ENCODE measurements at regions not wholly inside any gene's neighbourhood (a gene's known extent, or its start where the extent isn't known, plus 50 kb on each side); places are given as distances from the start of the nearest gene placed in this dataset.

- WGBS (ENCODE audit: insufficient coverage, insufficient read length), result no CpG with 5 or more reads among the region's 2 CpGs
- H3K36me3 ChIP-seq (ENCODE audit: control insufficient read depth, insufficient read depth, low read length), result no peaks in the 10 kb centered on the region
Observed at GRCh38 chr3:152113992-152114651, 154.6 kb upstream of the MBNL1 start.

DNA sequence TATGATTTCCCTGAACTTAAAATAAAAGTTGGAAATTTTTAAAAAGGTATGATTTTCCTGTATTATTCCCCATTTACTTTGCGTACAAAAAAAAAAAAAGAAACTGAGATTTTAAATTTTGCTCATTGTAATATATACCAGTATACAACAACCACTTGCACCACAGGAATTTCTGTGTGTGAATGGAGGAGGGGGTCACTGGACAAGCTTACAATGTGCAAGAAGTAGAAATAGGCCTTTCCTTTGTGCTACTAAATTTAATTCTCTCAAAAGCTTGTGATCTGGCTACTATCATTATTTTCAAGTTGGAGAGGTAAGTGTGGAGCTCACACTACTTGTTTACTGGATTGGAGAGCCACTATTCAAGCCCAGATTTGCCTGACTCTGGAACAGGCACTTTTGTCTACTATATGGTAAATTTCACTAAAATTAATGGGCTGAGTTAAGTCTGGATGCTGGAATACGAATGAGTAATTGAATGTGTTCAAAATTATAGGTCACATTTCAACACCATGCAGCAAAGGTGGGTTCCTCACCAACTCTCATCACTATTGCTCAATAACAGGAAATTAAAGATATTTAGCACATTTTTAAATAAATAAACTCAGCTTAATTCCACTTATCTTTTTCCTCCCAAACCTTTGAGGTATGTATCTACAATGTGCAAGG lies 148.0 kb upstream of the MBNL1 start:
- Histone ChIP-seq H3K27ac (ENCODE audit: low read length) (no peak overlapping the region), H3K4me1 (ENCODE audit: control insufficient read depth, insufficient read depth, low read length) (no peaks in the 10 kb centered on the region), H3K4me3 (ENCODE audit: low read length) (no peak overlapping the region), H3K9me3 (ENCODE audit: control insufficient read depth, insufficient read depth, low read length) (no peaks in the 10 kb centered on the region), H3K27me3 (ENCODE audit: control insufficient read depth, insufficient read depth, low read length) (no peaks in the 10 kb centered on the region), H3K36me3 (ENCODE audit: control insufficient read depth, insufficient read depth, low read length) (no peaks in the 10 kb centered on the region)
- no CpG with 5 or more reads among the region's 2 CpGs for WGBS (ENCODE audit: insufficient coverage, insufficient read length)
- DNase-seq (ENCODE audit: low read depth, low spot score), result no peak

More at GRCh38 chr3:152113992-152114651, 154.6 kb upstream of the MBNL1 start:
- H3K4me3 ChIP-seq (ENCODE audit: low read length), result no peak overlapping the region
- no peaks in the 10 kb centered on the region for H3K27me3 ChIP-seq (ENCODE audit: control insufficient read depth, insufficient read depth, low read length)
- no peaks in the 10 kb centered on the region for H3K9me3 ChIP-seq (ENCODE audit: control insufficient read depth, insufficient read depth, low read length)
- DNase-seq (ENCODE audit: low read depth, low spot score), result no peak
- H3K4me1 ChIP-seq (ENCODE audit: control insufficient read depth, insufficient read depth, low read length), result no peaks in the 10 kb centered on the region
- H3K27ac ChIP-seq (ENCODE audit: low read length), result no peak overlapping the region

- H3K9me3 ChIP-seq (ENCODE audit: control insufficient read depth, insufficient read depth, low read length), result no peaks in the 10 kb centered on the region
- no peak overlapping the region for H3K4me3 ChIP-seq (ENCODE audit: low read length)
- no peak for DNase-seq (ENCODE audit: low read depth, low spot score)
- no peaks in the 10 kb centered on the region for H3K27me3 ChIP-seq (ENCODE audit: control insufficient read depth, insufficient read depth, low read length)
- WGBS (ENCODE audit: insufficient coverage, insufficient read length), result no CpG with 5 or more reads among the region's 1 CpG
- no peaks in the 10 kb centered on the region for H3K4me1 ChIP-seq (ENCODE audit: control insufficient read depth, insufficient read depth, low read length)
- no peak overlapping the region for H3K27ac ChIP-seq (ENCODE audit: low read length)
- H3K36me3 ChIP-seq (ENCODE audit: control insufficient read depth, insufficient read depth, low read length), result no peaks in the 10 kb centered on the region
Observed at GRCh38 chr3:152121270-152121636, 147.5 kb upstream of the MBNL1 start.

DNA sequence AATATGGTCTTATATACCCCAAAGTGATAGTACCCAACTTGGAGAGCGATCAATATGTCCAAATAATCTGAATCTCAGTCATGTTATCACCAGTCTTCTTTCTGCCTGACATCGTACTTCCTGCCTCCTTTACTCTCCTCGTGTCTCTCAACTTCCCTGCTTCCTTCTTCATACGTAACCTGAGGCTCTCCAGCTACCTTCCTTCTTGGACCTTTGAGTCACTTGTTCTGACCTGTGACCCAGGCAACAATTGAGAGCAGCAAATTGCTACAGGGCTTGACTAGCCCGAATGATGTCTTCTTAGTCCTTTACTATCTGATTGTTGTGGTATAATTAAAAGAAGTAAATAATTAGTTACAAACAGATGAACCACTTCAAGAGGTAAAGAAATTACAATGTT lies 145.9 kb upstream of the MBNL1 start:
- Histone ChIP-seq H3K27ac (ENCODE audit: low read length) (no peak overlapping the region), H3K27me3 (ENCODE audit: control insufficient read depth, insufficient read depth, low read length) (no peaks in the 10 kb centered on the region), H3K4me3 (ENCODE audit: low read length) (no peak overlapping the region), H3K9me3 (ENCODE audit: control insufficient read depth, insufficient read depth, low read length) (no peaks in the 10 kb centered on the region), H3K36me3 (ENCODE audit: control insufficient read depth, insufficient read depth, low read length) (no peaks in the 10 kb centered on the region), H3K4me1 (ENCODE audit: control insufficient read depth, insufficient read depth, low read length) (no peaks in the 10 kb centered on the region)
- WGBS (ENCODE audit: insufficient coverage, insufficient read length), result no CpG with 5 or more reads among the region's 5 CpGs
- no peak for DNase-seq (ENCODE audit: low read depth, low spot score)

GRCh38 chr3:152123457-152123856 lies 145.3 kb upstream of the MBNL1 start:
- H3K9me3 ChIP-seq (ENCODE audit: control insufficient read depth, insufficient read depth, low read length), result no peaks in the 10 kb centered on the region
- no peaks in the 10 kb centered on the region for H3K4me1 ChIP-seq (ENCODE audit: control insufficient read depth, insufficient read depth, low read length)
- no CpG with 5 or more reads among the region's 1 CpG for WGBS (ENCODE audit: insufficient coverage, insufficient read length)
- H3K4me3 ChIP-seq (ENCODE audit: low read length), result no peak overlapping the region
- H3K36me3 ChIP-seq (ENCODE audit: control insufficient read depth, insufficient read depth, low read length), result no peaks in the 10 kb centered on the region
- H3K27ac ChIP-seq (ENCODE audit: low read length), result no peak overlapping the region
- DNase-seq (ENCODE audit: low read depth, low spot score), result no peak
- no peaks in the 10 kb centered on the region for H3K27me3 ChIP-seq (ENCODE audit: control insufficient read depth, insufficient read depth, low read length)

DNA sequence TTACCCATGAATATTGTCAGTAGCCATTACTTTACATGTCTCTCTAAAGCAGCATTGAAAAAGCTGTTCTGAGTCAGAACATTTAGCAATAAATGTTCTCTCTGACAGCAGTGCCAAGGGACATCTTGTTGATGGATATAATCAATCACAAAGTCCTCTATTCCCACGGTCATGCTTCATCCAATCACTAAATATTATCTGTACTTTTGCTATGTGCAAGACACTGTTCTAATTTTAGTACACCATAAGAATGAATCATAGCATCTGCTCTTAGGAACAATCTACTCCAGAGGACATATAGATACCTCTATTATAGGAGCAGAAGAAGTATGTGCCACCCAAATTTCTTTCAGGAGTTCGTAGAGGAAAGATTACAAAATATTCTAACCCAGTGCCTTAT lies 142.5 kb upstream of the MBNL1 start:
- DNase-seq (ENCODE audit: low read depth, low spot score), result no peak
- Histone ChIP-seq H3K36me3 (ENCODE audit: control insufficient read depth, insufficient read depth, low read length) (no peaks in the 10 kb centered on the region), H3K27me3 (ENCODE audit: control insufficient read depth, insufficient read depth, low read length) (no peaks in the 10 kb centered on the region), H3K4me1 (ENCODE audit: control insufficient read depth, insufficient read depth, low read length) (no peaks in the 10 kb centered on the region), H3K27ac (ENCODE audit: low read length) (no peak overlapping the region), H3K4me3 (ENCODE audit: low read length) (no peak overlapping the region), H3K9me3 (ENCODE audit: control insufficient read depth, insufficient read depth, low read length) (no peaks in the 10 kb centered on the region)
- WGBS (ENCODE audit: insufficient coverage, insufficient read length), result no CpG with 5 or more reads among the region's 2 CpGs

DNA sequence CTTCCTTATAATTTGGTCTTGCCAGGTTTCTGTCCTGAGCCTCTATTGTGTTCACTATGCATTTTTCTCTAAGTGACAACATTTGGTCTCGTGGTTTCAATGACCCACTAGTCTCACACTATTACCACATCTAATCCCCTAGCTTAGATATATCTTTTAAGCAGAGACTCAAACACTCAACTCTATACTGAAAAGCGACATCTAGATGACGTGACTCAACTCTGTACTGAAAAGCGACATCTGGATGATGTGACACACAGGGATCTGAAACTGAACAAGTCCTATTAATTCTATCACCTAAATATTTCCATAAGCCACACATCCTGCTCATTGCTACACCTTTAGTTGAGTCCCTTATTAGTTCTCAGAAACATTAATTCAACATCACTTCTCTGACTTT lies 141.7 kb upstream of the MBNL1 start:
- no peak for DNase-seq (ENCODE audit: low read depth, low spot score)
- Histone ChIP-seq H3K4me1 (ENCODE audit: control insufficient read depth, insufficient read depth, low read length) (no peaks in the 10 kb centered on the region), H3K27me3 (ENCODE audit: control insufficient read depth, insufficient read depth, low read length) (no peaks in the 10 kb centered on the region), H3K4me3 (ENCODE audit: low read length) (no peak overlapping the region), H3K36me3 (ENCODE audit: control insufficient read depth, insufficient read depth, low read length) (no peaks in the 10 kb centered on the region), H3K9me3 (ENCODE audit: control insufficient read depth, insufficient read depth, low read length) (no peaks in the 10 kb centered on the region), H3K27ac (ENCODE audit: low read length) (no peak overlapping the region)
- no CpG with 5 or more reads among the region's 4 CpGs for WGBS (ENCODE audit: insufficient coverage, insufficient read length)

- no peak for DNase-seq (ENCODE audit: low read depth, low spot score)
- no peak overlapping the region for H3K27ac ChIP-seq (ENCODE audit: low read length)
Observed at GRCh38 chr3:152128356-152128755, 140.4 kb upstream of the MBNL1 start.

DNA sequence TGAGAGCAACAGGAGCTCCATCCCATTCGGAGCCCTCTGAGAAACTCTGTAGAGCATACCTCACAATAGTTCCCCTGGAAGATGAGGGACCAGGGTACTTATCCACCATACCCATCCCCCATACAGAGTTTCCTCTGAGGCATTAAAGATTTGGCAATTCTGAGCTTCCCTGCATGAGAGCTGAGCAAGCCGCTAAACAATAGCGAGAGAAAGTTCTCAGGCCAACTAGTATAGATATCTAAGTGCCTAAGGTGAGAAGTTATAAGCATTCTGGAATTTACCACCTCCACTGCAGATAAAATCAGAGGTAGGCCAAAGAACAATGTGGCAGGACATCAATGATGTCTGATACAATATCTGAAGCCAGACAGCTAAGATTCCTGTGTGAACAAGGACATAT lies 129.1 kb upstream of the MBNL1 start:
- Histone ChIP-seq H3K4me1 (ENCODE audit: control insufficient read depth, insufficient read depth, low read length) (no peaks in the 10 kb centered on the region), H3K27ac (ENCODE audit: low read length) (no peak overlapping the region), H3K27me3 (ENCODE audit: control insufficient read depth, insufficient read depth, low read length) (no peaks in the 10 kb centered on the region), H3K4me3 (ENCODE audit: low read length) (no peak overlapping the region), H3K9me3 (ENCODE audit: control insufficient read depth, insufficient read depth, low read length) (no peaks in the 10 kb centered on the region), H3K36me3 (ENCODE audit: control insufficient read depth, insufficient read depth, low read length) (no peaks in the 10 kb centered on the region)
- WGBS (ENCODE audit: insufficient coverage, insufficient read length), result no CpG with 5 or more reads among the region's 3 CpGs
- DNase-seq (ENCODE audit: low read depth, low spot score), result no peak

More at GRCh38 chr3:152128356-152128755, 140.4 kb upstream of the MBNL1 start:
- H3K4me1 ChIP-seq (ENCODE audit: control insufficient read depth, insufficient read depth, low read length), result no peaks in the 10 kb centered on the region
- WGBS (ENCODE audit: insufficient coverage, insufficient read length), result no CpG with 5 or more reads among the region's 1 CpG
- no peak overlapping the region for H3K4me3 ChIP-seq (ENCODE audit: low read length)
- H3K27me3 ChIP-seq (ENCODE audit: control insufficient read depth, insufficient read depth, low read length), result no peaks in the 10 kb centered on the region
- H3K9me3 ChIP-seq (ENCODE audit: control insufficient read depth, insufficient read depth, low read length), result no peaks in the 10 kb centered on the region
- no peaks in the 10 kb centered on the region for H3K36me3 ChIP-seq (ENCODE audit: control insufficient read depth, insufficient read depth, low read length)

DNA sequence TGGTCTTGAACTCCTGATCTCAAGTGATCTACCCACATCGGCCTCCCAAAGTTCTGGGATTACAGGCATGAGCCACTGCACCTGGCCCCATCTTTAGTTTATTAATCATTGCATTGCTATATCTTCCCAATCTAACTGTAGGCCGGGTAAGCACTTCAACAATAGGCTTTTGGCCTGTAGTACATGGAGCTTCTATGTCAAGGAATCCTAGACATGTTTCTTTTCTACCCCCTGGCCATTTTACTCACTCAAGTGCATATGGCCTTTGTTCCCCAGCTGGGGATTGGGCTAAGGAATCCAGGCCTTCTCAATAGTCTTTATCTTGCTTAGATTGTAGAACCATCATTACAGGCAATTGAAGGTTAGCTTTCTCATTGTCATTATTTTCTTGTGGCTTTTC lies 122.3 kb upstream of the MBNL1 start:
- no peak for DNase-seq (ENCODE audit: low read depth, low spot score)
- Histone ChIP-seq H3K27me3 (ENCODE audit: control insufficient read depth, insufficient read depth, low read length) (no peaks in the 10 kb centered on the region), H3K9me3 (ENCODE audit: control insufficient read depth, insufficient read depth, low read length) (no peaks in the 10 kb centered on the region), H3K36me3 (ENCODE audit: control insufficient read depth, insufficient read depth, low read length) (no peaks in the 10 kb centered on the region), H3K4me3 (ENCODE audit: low read length) (no peak overlapping the region), H3K4me1 (ENCODE audit: control insufficient read depth, insufficient read depth, low read length) (0 out of 2 replicates have a peak, but pooled peaks cover 2% of the 10 kb centered on the region), H3K27ac (ENCODE audit: low read length) (no peak overlapping the region)
- WGBS (ENCODE audit: insufficient coverage, insufficient read length), result no CpG with 5 or more reads among the region's 2 CpGs

DNA sequence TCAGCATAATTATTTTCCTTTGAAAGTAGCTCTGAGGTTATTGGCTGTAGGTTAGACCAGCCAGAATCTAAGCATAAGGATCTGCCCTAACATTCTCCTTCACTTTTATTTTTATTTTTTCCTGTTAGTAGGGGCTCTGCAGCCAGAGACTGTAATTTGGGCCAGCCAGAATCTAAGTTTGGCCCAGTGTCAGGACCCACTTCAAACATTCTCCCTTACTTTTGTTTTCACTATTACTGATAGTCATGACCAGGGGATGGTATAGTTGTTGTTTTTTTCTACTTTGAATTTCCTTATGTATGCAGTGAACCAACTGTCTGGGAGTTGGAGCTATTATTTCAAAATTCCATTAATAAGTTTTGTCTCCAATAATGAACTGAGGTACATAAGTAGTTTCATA lies 121.0 kb upstream of the MBNL1 start:
- H3K27ac ChIP-seq (ENCODE audit: low read length), result no peak overlapping the region
- no peak for DNase-seq (ENCODE audit: low read depth, low spot score)
- H3K9me3 ChIP-seq (ENCODE audit: control insufficient read depth, insufficient read depth, low read length), result no peaks in the 10 kb centered on the region
- no peaks in the 10 kb centered on the region for H3K36me3 ChIP-seq (ENCODE audit: control insufficient read depth, insufficient read depth, low read length)
- no peak overlapping the region for H3K4me3 ChIP-seq (ENCODE audit: low read length)
- no peaks in the 10 kb centered on the region for H3K27me3 ChIP-seq (ENCODE audit: control insufficient read depth, insufficient read depth, low read length)
- H3K4me1 ChIP-seq (ENCODE audit: control insufficient read depth, insufficient read depth, low read length), result 0 out of 2 replicates have a peak, but pooled peaks cover 2% of the 10 kb centered on the region

Measured in iPS DF 6.9 (cell line).